Mesenchymal stem cell (in vitro differentiated cells and primary cell): ENCODE measurements at regions not wholly inside any gene's neighbourhood (a gene's known extent, or its start where the extent isn't known, plus 50 kb on each side); places are given as distances from the start of the nearest gene placed in this dataset.

ENCODE experiments used
- DNase-seq: peaks from one replicate; pipeline ENCODE4 v3.0.0-alpha.2; 2013
- H2AFZ ChIP-seq: one replicate; pipeline ENCODE4 v1.6.1; 2013; ENCODE audit warnings: low read depth, mild to moderate bottlenecking, control low read depth, inconsistent platforms, low read length, moderate library complexity
- H2AK5ac ChIP-seq: 2 replicates; pipeline ENCODE4 v1.6.1; 2013; ENCODE audit warnings: low read length, moderate library complexity, mild to moderate bottlenecking, inconsistent platforms; ENCODE audit not compliant: severe bottlenecking
- H2BK120ac ChIP-seq: one replicate; pipeline ENCODE4 v1.6.1; 2013; ENCODE audit warnings: low read depth, mild to moderate bottlenecking, inconsistent platforms, low read length, moderate library complexity
- H2BK12ac ChIP-seq, 2 experiments: one replicate each; pipeline ENCODE4 v1.6.1; 2013; ENCODE audit warnings: inconsistent platforms in 2 of 2, low read length in 2 of 2, mild to moderate bottlenecking in 2 of 2, moderate library complexity in 2 of 2, control low read depth in 1 of 2
- H2BK15ac ChIP-seq: one replicate; pipeline ENCODE4 v1.6.1; 2013; ENCODE audit warnings: mild to moderate bottlenecking, low read depth, inconsistent platforms; ENCODE audit not compliant: poor library complexity, severe bottlenecking
- H2BK5ac ChIP-seq: 2 replicates; pipeline ENCODE4 v1.6.1; 2013; ENCODE audit warnings: low read depth, mild to moderate bottlenecking, low read length, control low read depth, inconsistent platforms; ENCODE audit not compliant: poor library complexity, severe bottlenecking
- H3K14ac ChIP-seq, 2 experiments: one replicate each; pipeline ENCODE4 v1.6.1; 2013; ENCODE audit warnings: inconsistent platforms in 2 of 2, low read length in 2 of 2, control low read depth in 1 of 2, mild to moderate bottlenecking in 1 of 2, moderate library complexity in 1 of 2
- H3K18ac ChIP-seq, 2 experiments: one replicate each; pipeline ENCODE4 v1.6.1; 2013; ENCODE audit warnings: inconsistent platforms in 2 of 2, low read length in 2 of 2, control low read depth in 1 of 2, low read depth in 1 of 2, mild to moderate bottlenecking in 1 of 2
- H3K23ac ChIP-seq, 2 experiments: one replicate each; pipeline ENCODE4 v1.6.1; 2013; ENCODE audit warnings: inconsistent platforms in 2 of 2, low read length in 2 of 2, mild to moderate bottlenecking in 2 of 2, moderate library complexity in 2 of 2, control low read depth in 1 of 2
- H3K27ac ChIP-seq: 2 replicates; pipeline ENCODE4 v1.5.1; 2013; ENCODE audit warnings: mild to moderate bottlenecking, moderate library complexity, low read length, control low read depth, inconsistent platforms; ENCODE audit not compliant: poor library complexity, severe bottlenecking
- H3K27me3 ChIP-seq, 2 experiments: 2 replicates each; pipeline versions ENCODE4 v1.6.1 to v1.7.0; 2013; ENCODE audit warnings: low read length in 2 of 2, mild to moderate bottlenecking in 2 of 2, moderate library complexity in 2 of 2, control low read depth in 1 of 2, inconsistent platforms in 1 of 2; ENCODE audit not compliant: control insufficient read depth in 1 of 2, insufficient read depth in 1 of 2
- H3K36me3 ChIP-seq, 2 experiments: 2 replicates each; pipeline versions ENCODE4 v1.6.1 to v1.7.0; 2013; ENCODE audit warnings: low read length in 2 of 2, control low read depth in 1 of 2, inconsistent platforms in 1 of 2, low read depth in 1 of 2, mild to moderate bottlenecking in 1 of 2; ENCODE audit not compliant: insufficient read depth in 2 of 2, control insufficient read depth in 1 of 2
- H3K4ac ChIP-seq, 2 experiments: one replicate each; pipeline ENCODE4 v1.6.1; 2013; ENCODE audit warnings: inconsistent platforms in 2 of 2, low read length in 2 of 2, mild to moderate bottlenecking in 2 of 2, moderate library complexity in 2 of 2, control low read depth in 1 of 2, low read depth in 1 of 2
- H3K4me1 ChIP-seq: 2 replicates; pipeline ENCODE4 v1.6.1; 2013; ENCODE audit warnings: low read depth, low read length, control low read depth; ENCODE audit not compliant: control insufficient read depth, insufficient read depth
- H3K4me2 ChIP-seq: 2 replicates; pipeline ENCODE4 v1.6.1; 2013; ENCODE audit warnings: low read length, mild to moderate bottlenecking, inconsistent platforms; ENCODE audit not compliant: poor library complexity, severe bottlenecking
- H3K4me3 ChIP-seq, 2 experiments: 2 replicates each; pipeline versions ENCODE4 v1.5.1 to v1.7.0; 2013; ENCODE audit warnings: low read length in 2 of 2, mild to moderate bottlenecking in 2 of 2, control low read depth in 1 of 2, low read depth in 1 of 2; ENCODE audit not compliant: insufficient read depth in 1 of 2
- H3K79me1 ChIP-seq: replicated peaks from 2 replicates; pipeline ENCODE4 v1.6.1; 2013; ENCODE audit warnings: mild to moderate bottlenecking, control low read depth, low read length, inconsistent platforms; ENCODE audit not compliant: poor library complexity, severe bottlenecking
- H3K9ac ChIP-seq: 2 replicates; pipeline ENCODE4 v1.7.0; 2013; ENCODE audit warnings: mild to moderate bottlenecking, low read length, moderate library complexity
- H3K9me3 ChIP-seq: 2 replicates; pipeline ENCODE4 v1.7.0; 2013; ENCODE audit warnings: mild to moderate bottlenecking, low read length; ENCODE audit not compliant: control insufficient read depth
- H4K8ac ChIP-seq: one replicate; pipeline ENCODE4 v1.6.1; 2013; ENCODE audit warnings: inconsistent platforms, mild to moderate bottlenecking, low read length, moderate library complexity
- H4K91ac ChIP-seq: one replicate; pipeline ENCODE4 v1.6.1; 2013; ENCODE audit warnings: mild to moderate bottlenecking, low read length, inconsistent platforms
- WGBS: methylation state at CpG from one replicate; pipeline ENCODE4 v1.1.7; 2013; ENCODE audit warnings: mixed read lengths; 5-methylcytosine and 5-hydroxymethylcytosine counted together

DNA sequence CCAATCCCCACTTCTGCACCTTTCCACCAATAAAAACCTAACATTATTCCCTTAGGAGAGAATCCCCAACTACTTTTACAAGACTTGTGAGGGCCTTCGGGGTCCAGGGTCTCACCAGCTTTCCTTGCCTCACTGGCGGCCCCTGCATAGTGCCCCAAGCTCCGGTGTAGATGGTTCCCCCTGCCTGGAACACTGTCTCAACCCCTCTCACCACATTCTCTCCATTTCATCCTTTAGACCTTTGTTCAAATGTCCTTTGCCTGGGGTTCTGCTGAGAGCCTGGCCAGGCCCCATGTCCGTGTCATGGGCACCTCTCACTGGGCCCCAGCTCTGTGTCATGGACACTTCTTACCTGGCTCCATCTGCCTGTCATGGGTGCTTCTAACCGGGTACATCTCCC lies 64.5 kb upstream of the SORCS3 start:
- Histone ChIP-seq H2AFZ (no peak overlapping the region), H2BK5ac (no peak overlapping the region), H3K9me3 (peaks cover 5% of the 10 kb centered on the region), H3K4me1 (no peaks in the 10 kb centered on the region), H2BK120ac (no peak overlapping the region), H3K4ac (no peak overlapping the region), H3K36me3 (no peaks in the 10 kb centered on the region), H3K27ac (no peak overlapping the region), H2BK15ac (no peak overlapping the region), H3K23ac (no peak overlapping the region), H3K27me3 (peaks cover 0 to 10% of the 10 kb centered on the region in 2 experiments), H3K4me3 (no peak overlapping the region), H3K18ac (no peak overlapping the region), H4K8ac (no peak overlapping the region), H2AK5ac (no peak overlapping the region), H2BK12ac (no peak overlapping the region), H3K4me2 (no peak overlapping the region), H3K79me1 (no peaks in the 10 kb centered on the region), H3K14ac (no peak overlapping the region), H3K9ac (no peak overlapping the region), H4K91ac (no peak overlapping the region)
- DNase-seq = no peak
- 73% methylated on average over 5 of the region's 5 CpGs for WGBS

DNA sequence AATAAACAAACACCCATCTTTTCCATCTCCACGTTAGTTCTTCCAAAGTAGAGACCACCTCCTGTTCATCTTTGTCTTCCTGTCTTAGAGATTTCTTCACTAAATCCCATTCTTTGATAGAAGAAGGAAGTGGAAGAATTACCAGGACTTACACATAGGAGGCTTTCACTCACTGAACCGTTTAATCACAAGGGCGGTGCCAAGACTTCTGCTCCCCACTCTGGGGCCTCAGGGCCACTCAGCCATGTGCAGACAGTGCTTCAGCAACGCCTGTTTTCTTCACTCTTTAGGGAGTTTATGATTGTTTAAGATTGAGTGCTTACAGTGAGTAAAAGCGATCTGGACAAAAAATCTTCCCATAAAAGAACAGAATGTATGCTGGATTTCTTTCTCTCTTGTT lies 63.9 kb upstream of the SORCS3 start:
- H3K4me2 ChIP-seq = no peak overlapping the region
- peaks cover 0 to 10% of the 10 kb centered on the region in 2 experiments for H3K27me3 ChIP-seq
- no peaks in the 10 kb centered on the region for H3K79me1 ChIP-seq
- H3K18ac ChIP-seq = no peak overlapping the region
- no peak for DNase-seq
- H3K14ac ChIP-seq = no peak overlapping the region
- no peak overlapping the region for H3K9ac ChIP-seq
- H3K23ac ChIP-seq = no peak overlapping the region
- H2BK12ac ChIP-seq = no peak overlapping the region
- no peak overlapping the region for H3K27ac ChIP-seq
- no peak overlapping the region for H3K4ac ChIP-seq
- H4K91ac ChIP-seq = no peak overlapping the region
- WGBS = 55% methylated on average over 3 of the region's 5 CpGs
- H2BK15ac ChIP-seq = no peak overlapping the region
- no peak overlapping the region for H2AFZ ChIP-seq
- H3K36me3 ChIP-seq = no peaks in the 10 kb centered on the region
- H2AK5ac ChIP-seq = no peak overlapping the region
- H4K8ac ChIP-seq = no peak overlapping the region
- no peak overlapping the region for H2BK5ac ChIP-seq
- H2BK120ac ChIP-seq = no peak overlapping the region
- H3K9me3 ChIP-seq = peaks cover 2% of the 10 kb centered on the region
- no peaks in the 10 kb centered on the region for H3K4me1 ChIP-seq
- no peak overlapping the region for H3K4me3 ChIP-seq

DNA sequence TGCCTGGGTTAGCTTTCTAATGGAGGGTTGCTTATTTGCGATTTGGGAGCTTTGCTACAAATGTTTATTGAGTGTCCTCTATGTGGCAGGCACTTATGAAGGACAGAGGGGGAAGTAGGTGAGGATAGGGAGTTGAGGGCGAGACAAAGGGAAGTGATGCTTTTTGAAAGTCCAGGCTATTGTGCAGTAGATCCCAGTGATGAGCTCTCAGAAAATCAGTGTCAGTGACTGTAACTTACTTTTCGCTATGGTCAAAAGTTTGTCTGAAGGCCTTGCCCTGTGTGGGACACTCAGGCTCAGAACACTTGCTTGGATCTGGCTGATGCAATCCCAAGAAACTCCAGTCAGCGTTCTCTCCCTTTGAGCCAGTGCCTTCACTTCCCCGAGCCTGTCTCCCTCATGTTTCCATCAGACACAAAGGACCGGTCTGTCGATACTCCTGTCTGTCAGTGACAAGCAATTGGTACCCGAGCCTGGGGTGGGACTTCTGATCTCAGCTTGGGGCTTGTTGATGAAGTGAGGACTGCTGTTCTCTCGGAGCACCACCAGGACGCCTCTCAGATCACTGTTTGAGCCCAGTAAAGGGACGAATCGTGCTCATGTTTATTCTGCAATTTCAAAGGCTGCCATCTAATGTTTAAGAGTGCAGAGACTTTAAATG lies 63.1 kb upstream of the SORCS3 start:
- no peak overlapping the region for H2BK12ac ChIP-seq

DNA sequence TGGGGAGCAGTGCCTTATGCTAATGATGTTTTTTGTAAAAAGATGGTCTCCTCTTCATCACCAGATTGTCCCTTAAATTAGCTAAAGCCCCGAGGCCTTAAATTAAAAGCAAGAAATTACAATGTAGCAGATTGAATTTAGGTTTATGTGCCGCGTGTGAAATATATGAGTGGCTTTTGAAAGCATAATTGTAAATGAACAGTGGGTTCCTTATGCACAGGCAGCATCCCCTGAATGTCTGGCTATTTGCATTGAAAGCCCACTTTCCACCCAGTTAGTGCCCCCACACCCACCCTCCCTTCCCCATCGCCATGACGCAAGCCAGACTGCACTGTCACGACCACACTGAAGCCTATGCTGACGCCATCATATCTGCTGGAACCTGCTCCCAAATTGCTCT lies 62.4 kb upstream of the SORCS3 start:
- DNase-seq = no peak
- no peak overlapping the region for H3K9ac ChIP-seq
- H3K4ac ChIP-seq = no peak overlapping the region
- no peak overlapping the region for H3K18ac ChIP-seq
- H2BK15ac ChIP-seq = no peak overlapping the region
- no peaks in the 10 kb centered on the region for H3K36me3 ChIP-seq
- H3K4me3 ChIP-seq = no peak overlapping the region
- no peak overlapping the region for H3K14ac ChIP-seq
- no peak overlapping the region for H3K4me2 ChIP-seq
- no peak overlapping the region for H3K27ac ChIP-seq
- H3K79me1 ChIP-seq = no peaks in the 10 kb centered on the region
- H2AFZ ChIP-seq = no peak overlapping the region
- H2BK120ac ChIP-seq = no peak overlapping the region
- no peak overlapping the region for H2AK5ac ChIP-seq
- no peak overlapping the region for H2BK5ac ChIP-seq
- no peak overlapping the region for H2BK12ac ChIP-seq
- no peak overlapping the region for H3K23ac ChIP-seq
- no peaks in the 10 kb centered on the region for H3K9me3 ChIP-seq
- no peak overlapping the region for H4K8ac ChIP-seq
- no peak overlapping the region for H4K91ac ChIP-seq
- H3K4me1 ChIP-seq = no peaks in the 10 kb centered on the region
- WGBS = 84% methylated on average over 7 of the region's 7 CpGs
- peaks cover 0 to 10% of the 10 kb centered on the region in 2 experiments for H3K27me3 ChIP-seq

More for the DNA sequence above, 63.1 kb upstream of the SORCS3 start:
- Histone ChIP-seq H3K18ac (no peak overlapping the region), H2BK15ac (no peak overlapping the region), H4K8ac (no peak overlapping the region), H3K27me3 (peaks cover 0 to 10% of the 10 kb centered on the region in 2 experiments), H3K4me1 (no peaks in the 10 kb centered on the region), H4K91ac (no peak overlapping the region), H3K23ac (no peak overlapping the region), H2AK5ac (no peak overlapping the region), H2AFZ (no peak overlapping the region), H3K79me1 (no peaks in the 10 kb centered on the region), H3K36me3 (no peaks in the 10 kb centered on the region), H2BK120ac (no peak overlapping the region), H3K14ac (no peak overlapping the region), H3K27ac (no peak overlapping the region), H3K4me2 (no peak overlapping the region), H3K9me3 (no peaks in the 10 kb centered on the region), H3K4me3 (no peak overlapping the region), H3K4ac (no peak overlapping the region), H2BK5ac (no peak overlapping the region), H3K9ac (no peak overlapping the region)
- WGBS = 51% methylated on average over 12 of the region's 12 CpGs
- no peak for DNase-seq
